ENCODE measurements at regions not wholly inside any gene's neighbourhood (a gene's known extent, or its start where the extent isn't known, plus 50 kb on each side); places are given as distances from the start of the nearest gene placed in this dataset.

- no peaks in the 10 kb centered on the region for H3K27me3 ChIP-seq (ENCODE audit: control insufficient read depth, insufficient read depth, low read length)
- H3K9me3 ChIP-seq (ENCODE audit: control insufficient read depth, low read length) = no peaks in the 10 kb centered on the region
- H2AFZ ChIP-seq = no peak overlapping the region
- no peaks in the 10 kb centered on the region for H3K36me3 ChIP-seq (ENCODE audit: control insufficient read depth, insufficient read depth, low read length)
- no peaks in the 10 kb centered on the region for H3K79me2 ChIP-seq
- H3K4me1 ChIP-seq = no peaks in the 10 kb centered on the region
- no peak overlapping the region for H3K9ac ChIP-seq
- H3K27ac ChIP-seq = no peak overlapping the region
- no peak for TF ChIP-seq CTCF (IDR thresholded peaks at IDR 0.05)
- H3K4me3 ChIP-seq (ENCODE audit: low read depth, low read length) = no peak overlapping the region
- no peak overlapping the region for H3K4me2 ChIP-seq (ENCODE audit: low read length)
Observed at GRCh38 chr9:38289866-38290245, 102.6 kb upstream of the ALDH1B1 start.

GRCh38 chr9:38289236-38289865 lies 103.2 kb upstream of the ALDH1B1 start:
- H3K27me3 ChIP-seq (ENCODE audit: control insufficient read depth, insufficient read depth, low read length) = no peaks in the 10 kb centered on the region
- no peak overlapping the region for H3K4me2 ChIP-seq (ENCODE audit: low read length)
- no peaks in the 10 kb centered on the region for H3K9me3 ChIP-seq (ENCODE audit: control insufficient read depth, low read length)
- H3K9ac ChIP-seq = no peak overlapping the region
- TF ChIP-seq CTCF (IDR thresholded peaks at IDR 0.05) = no peak
- H3K36me3 ChIP-seq (ENCODE audit: control insufficient read depth, insufficient read depth, low read length) = no peaks in the 10 kb centered on the region
- no peaks in the 10 kb centered on the region for H3K4me1 ChIP-seq
- no peak overlapping the region for H3K4me3 ChIP-seq (ENCODE audit: low read depth, low read length)
- no peaks in the 10 kb centered on the region for H3K79me2 ChIP-seq
- H2AFZ ChIP-seq = no peak overlapping the region
- H3K27ac ChIP-seq = no peak overlapping the region

- Histone ChIP-seq H3K9ac (no peak overlapping the region), H3K4me2 (ENCODE audit: low read length) (no peak overlapping the region), H3K4me1 (no peaks in the 10 kb centered on the region)
Observed at GRCh38 chr9:38288502-38288901, 104.0 kb upstream of the ALDH1B1 start.

GRCh38 chr9:38287420-38287985 lies 105.0 kb upstream of the ALDH1B1 start:
- H2AFZ ChIP-seq = no peak overlapping the region
- H3K4me1 ChIP-seq = no peaks in the 10 kb centered on the region
- no peaks in the 10 kb centered on the region for H3K9me3 ChIP-seq (ENCODE audit: control insufficient read depth, low read length)
- no peak overlapping the region for H3K4me3 ChIP-seq (ENCODE audit: low read depth, low read length)
- no peaks in the 10 kb centered on the region for H3K79me2 ChIP-seq
- H3K36me3 ChIP-seq (ENCODE audit: control insufficient read depth, insufficient read depth, low read length) = no peaks in the 10 kb centered on the region
- no peaks in the 10 kb centered on the region for H3K27me3 ChIP-seq (ENCODE audit: control insufficient read depth, insufficient read depth, low read length)
- H3K9ac ChIP-seq = no peak overlapping the region
- no peak overlapping the region for H3K4me2 ChIP-seq (ENCODE audit: low read length)
- TF ChIP-seq CTCF (IDR thresholded peaks at IDR 0.05) = no peak
- no peak overlapping the region for H3K27ac ChIP-seq

More at GRCh38 chr9:38288502-38288901, 104.0 kb upstream of the ALDH1B1 start:
- no peak overlapping the region for H3K4me3 ChIP-seq (ENCODE audit: low read depth, low read length)
- H2AFZ ChIP-seq = no peak overlapping the region
- no peak overlapping the region for H3K27ac ChIP-seq
- H3K9me3 ChIP-seq (ENCODE audit: control insufficient read depth, low read length) = no peaks in the 10 kb centered on the region
- H3K36me3 ChIP-seq (ENCODE audit: control insufficient read depth, insufficient read depth, low read length) = no peaks in the 10 kb centered on the region
- no peak for TF ChIP-seq CTCF (IDR thresholded peaks at IDR 0.05)
- H3K79me2 ChIP-seq = no peaks in the 10 kb centered on the region
- no peaks in the 10 kb centered on the region for H3K27me3 ChIP-seq (ENCODE audit: control insufficient read depth, insufficient read depth, low read length)

GRCh38 chr9:38286766-38287165 lies 105.7 kb upstream of the ALDH1B1 start:
- H3K4me1 ChIP-seq = no peaks in the 10 kb centered on the region
- no peaks in the 10 kb centered on the region for H3K36me3 ChIP-seq (ENCODE audit: control insufficient read depth, insufficient read depth, low read length)
- H3K27ac ChIP-seq = no peak overlapping the region
- H3K9ac ChIP-seq = no peak overlapping the region
- TF ChIP-seq CTCF (IDR thresholded peaks at IDR 0.05) = no peak
- H3K9me3 ChIP-seq (ENCODE audit: control insufficient read depth, low read length) = no peaks in the 10 kb centered on the region
- H3K27me3 ChIP-seq (ENCODE audit: control insufficient read depth, insufficient read depth, low read length) = no peaks in the 10 kb centered on the region
- no peak overlapping the region for H3K4me2 ChIP-seq (ENCODE audit: low read length)
- no peaks in the 10 kb centered on the region for H3K79me2 ChIP-seq
- no peak overlapping the region for H3K4me3 ChIP-seq (ENCODE audit: low read depth, low read length)
- no peak overlapping the region for H2AFZ ChIP-seq
